ENCODE measurements at regions not wholly inside any gene's neighbourhood (a gene's known extent, or its start where the extent isn't known, plus 50 kb on each side); places are given as distances from the start of the nearest gene placed in this dataset.
"Not testable (repeated sequence)": the region's sequence is repeated elsewhere in the genome, so short reads cannot be mapped to it uniquely, and the experiment has no call there.

GRCh38 chr5:42241636-42242035 lies 181.6 kb upstream of the GHR start:
- Mint-ChIP-seq H3K27me3 (ENCODE audit: low read depth) (no peaks in the 10 kb centered on the region), H3K4me3 (no peak overlapping the region), H3K9me3 (no peaks in the 10 kb centered on the region), H3K4me1 (ENCODE audit: low read depth) (no peaks in the 10 kb centered on the region), H3K36me3 (ENCODE audit: insufficient read depth) (no peaks in the 10 kb centered on the region)
- ATAC-seq (no peak), DNase-seq (no peak)

DNA sequence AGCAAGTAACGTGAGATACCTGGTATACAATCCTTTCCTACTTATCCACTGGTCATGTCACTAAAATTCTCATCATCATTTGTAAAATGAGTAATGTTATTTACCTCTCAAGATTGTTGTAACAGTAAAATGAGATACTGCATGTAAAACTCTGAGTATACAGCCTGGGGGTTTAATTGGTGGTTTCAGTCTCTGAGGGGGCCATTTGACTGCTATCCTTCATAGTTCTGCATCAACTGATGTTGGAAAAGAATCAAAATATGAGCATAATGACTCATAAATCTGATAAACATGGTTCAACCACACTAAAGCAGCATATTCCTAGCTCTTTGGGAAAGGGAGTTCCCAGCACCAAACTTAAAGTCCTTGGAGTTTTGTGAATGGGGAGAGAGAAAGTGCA lies 181.0 kb upstream of the GHR start:
- no peaks in the 10 kb centered on the region for H3K9me3 Mint-ChIP-seq
- H3K27me3 Mint-ChIP-seq (ENCODE audit: low read depth) = no peaks in the 10 kb centered on the region
- no peaks in the 10 kb centered on the region for H3K36me3 Mint-ChIP-seq (ENCODE audit: insufficient read depth)
- no peaks in the 10 kb centered on the region for H3K4me1 Mint-ChIP-seq (ENCODE audit: low read depth)
- no peak for DNase-seq
- ATAC-seq = no peak
- no peak overlapping the region for H3K4me3 Mint-ChIP-seq

- ATAC-seq = no peak
- Mint-ChIP-seq H3K4me3 (no peak overlapping the region), H3K4me1 (ENCODE audit: low read depth) (no peaks in the 10 kb centered on the region), H3K36me3 (ENCODE audit: insufficient read depth) (no peaks in the 10 kb centered on the region), H3K27me3 (ENCODE audit: low read depth) (no peaks in the 10 kb centered on the region), H3K9me3 (no peaks in the 10 kb centered on the region)
- DNase-seq = no peak
Measured at GRCh38 chr5:42242881-42243485, 180.3 kb upstream of the GHR start.

DNA sequence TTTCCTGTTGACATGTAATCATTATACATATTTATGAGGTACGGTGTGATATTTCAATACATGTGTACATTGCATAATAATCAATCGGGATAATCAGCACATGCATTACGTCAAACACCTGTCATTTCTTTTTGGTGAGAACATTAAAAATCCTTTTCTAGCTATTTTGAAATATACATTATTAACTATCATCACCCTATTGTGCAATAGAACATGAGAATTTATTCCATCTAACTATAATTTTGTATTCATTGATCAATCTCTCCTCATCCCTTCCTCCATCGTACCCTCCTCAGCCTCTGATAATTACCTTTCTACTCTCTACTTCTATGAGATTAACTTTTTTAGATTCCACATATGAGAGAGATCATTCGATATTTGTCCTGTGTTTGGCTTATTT lies 170.9 kb upstream of the GHR start:
- DNase-seq (no peak), ATAC-seq (no peak)
- Mint-ChIP-seq H3K4me1 (ENCODE audit: low read depth) (no peaks in the 10 kb centered on the region), H3K4me3 (no peak overlapping the region), H3K27me3 (ENCODE audit: low read depth) (no peaks in the 10 kb centered on the region), H3K36me3 (ENCODE audit: insufficient read depth) (no peaks in the 10 kb centered on the region), H3K9me3 (peaks cover 13% of the 10 kb centered on the region)

DNA sequence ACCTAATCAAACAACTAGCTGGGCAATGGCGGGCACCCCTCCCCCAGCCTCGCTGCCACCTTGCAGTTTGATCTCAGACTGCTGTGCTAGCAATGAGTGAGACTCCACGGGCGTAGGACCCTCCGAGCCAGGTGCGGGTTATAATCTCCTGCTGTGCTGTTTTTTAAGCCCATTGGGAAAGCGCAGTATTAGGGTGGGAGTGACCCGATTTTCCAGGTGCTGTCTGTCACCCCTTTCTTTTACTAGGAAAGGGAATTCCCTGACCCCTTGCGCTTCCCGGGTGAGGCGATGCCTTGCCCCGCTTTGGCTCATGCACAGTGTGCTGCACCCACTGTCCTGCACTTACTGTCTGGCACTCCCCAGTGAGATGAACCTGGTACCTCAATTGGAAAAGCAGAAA lies 163.3 kb upstream of the GHR start:
- not testable (repeated sequence) for H3K4me1 Mint-ChIP-seq (ENCODE audit: low read depth); H3K4me3 Mint-ChIP-seq; H3K36me3 Mint-ChIP-seq (ENCODE audit: insufficient read depth); H3K9me3 Mint-ChIP-seq; H3K27me3 Mint-ChIP-seq (ENCODE audit: low read depth); ATAC-seq; DNase-seq

GRCh38 chr5:42267091-42267490 lies 156.1 kb upstream of the GHR start:
- no peak for DNase-seq
- no peak for ATAC-seq
- Mint-ChIP-seq H3K9me3 (no peaks in the 10 kb centered on the region), H3K4me1 (ENCODE audit: low read depth) (no peaks in the 10 kb centered on the region), H3K27me3 (ENCODE audit: low read depth) (no peaks in the 10 kb centered on the region), H3K36me3 (ENCODE audit: insufficient read depth) (no peaks in the 10 kb centered on the region), H3K4me3 (no peak overlapping the region)

DNA sequence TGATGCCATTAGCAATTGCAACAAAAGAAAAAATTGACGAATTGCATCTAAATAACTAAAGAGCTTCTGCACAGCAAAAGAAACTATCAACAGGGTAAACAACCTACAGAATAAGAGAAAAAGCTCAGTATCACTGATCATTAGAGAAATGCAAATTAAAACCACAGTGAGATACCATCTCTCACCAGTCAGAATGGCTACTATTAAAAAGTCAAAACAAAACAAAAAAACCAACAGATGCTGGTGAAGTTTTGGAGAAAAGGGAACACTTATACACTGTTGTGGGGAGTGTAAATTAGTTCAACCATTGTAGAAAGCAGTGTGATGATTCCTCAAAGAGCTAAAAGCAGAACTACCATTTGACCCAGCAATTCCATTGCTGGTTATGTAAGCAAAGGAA lies 155.1 kb upstream of the GHR start:
- ATAC-seq; H3K36me3 Mint-ChIP-seq (ENCODE audit: insufficient read depth); H3K27me3 Mint-ChIP-seq (ENCODE audit: low read depth); H3K4me3 Mint-ChIP-seq; H3K4me1 Mint-ChIP-seq (ENCODE audit: low read depth); DNase-seq; H3K9me3 Mint-ChIP-seq: not testable (repeated sequence)

- Mint-ChIP-seq H3K4me1 (ENCODE audit: low read depth) (no peaks in the 10 kb centered on the region), H3K9me3 (no peaks in the 10 kb centered on the region), H3K4me3 (no peak overlapping the region), H3K27me3 (ENCODE audit: low read depth) (no peaks in the 10 kb centered on the region), H3K36me3 (ENCODE audit: insufficient read depth) (no peaks in the 10 kb centered on the region)
- no peak for DNase-seq
- no peak for ATAC-seq
Measured at GRCh38 chr5:42268630-42269029, 154.6 kb upstream of the GHR start.

DNA sequence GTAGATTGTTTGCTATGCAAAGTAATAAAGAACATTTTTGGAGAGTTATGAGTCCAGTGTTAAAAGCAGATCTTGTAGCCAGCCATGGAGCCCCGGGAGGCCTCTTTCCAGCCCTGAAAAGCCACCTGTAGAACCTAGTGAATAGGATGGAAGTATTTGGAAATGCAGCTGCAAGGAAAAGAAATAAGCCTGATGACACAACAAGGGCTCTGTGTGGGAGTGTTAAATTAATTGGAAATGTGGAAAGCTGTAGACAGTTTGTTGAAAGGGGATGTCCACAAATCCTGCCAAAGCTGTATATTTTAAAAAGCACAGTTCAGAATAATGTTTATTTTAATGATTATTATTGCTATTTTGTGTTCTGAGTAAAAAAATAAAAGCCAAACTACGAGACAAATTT lies 152.5 kb upstream of the GHR start:
- Mint-ChIP-seq H3K4me3 (no peak overlapping the region), H3K27me3 (ENCODE audit: low read depth) (no peaks in the 10 kb centered on the region), H3K36me3 (ENCODE audit: insufficient read depth) (no peaks in the 10 kb centered on the region), H3K4me1 (ENCODE audit: low read depth) (no peaks in the 10 kb centered on the region), H3K9me3 (no peaks in the 10 kb centered on the region)
- ATAC-seq (no peak), DNase-seq (no peak)

- no peak for ATAC-seq
- no peak for DNase-seq
- Mint-ChIP-seq H3K36me3 (ENCODE audit: insufficient read depth) (no peaks in the 10 kb centered on the region), H3K4me1 (ENCODE audit: low read depth) (no peaks in the 10 kb centered on the region), H3K4me3 (no peak overlapping the region), H3K27me3 (ENCODE audit: low read depth) (no peaks in the 10 kb centered on the region), H3K9me3 (no peaks in the 10 kb centered on the region)
Measured at GRCh38 chr5:42274913-42275312, 148.3 kb upstream of the GHR start.

- no peak for DNase-seq
- H3K27me3 Mint-ChIP-seq (ENCODE audit: low read depth) = no peaks in the 10 kb centered on the region
- no peak overlapping the region for H3K4me3 Mint-ChIP-seq
- ATAC-seq = no peak
- H3K4me1 Mint-ChIP-seq (ENCODE audit: low read depth) = no peaks in the 10 kb centered on the region
- no peaks in the 10 kb centered on the region for H3K9me3 Mint-ChIP-seq
- no peaks in the 10 kb centered on the region for H3K36me3 Mint-ChIP-seq (ENCODE audit: insufficient read depth)
Measured at GRCh38 chr5:42277293-42277692, 145.9 kb upstream of the GHR start.

DNA sequence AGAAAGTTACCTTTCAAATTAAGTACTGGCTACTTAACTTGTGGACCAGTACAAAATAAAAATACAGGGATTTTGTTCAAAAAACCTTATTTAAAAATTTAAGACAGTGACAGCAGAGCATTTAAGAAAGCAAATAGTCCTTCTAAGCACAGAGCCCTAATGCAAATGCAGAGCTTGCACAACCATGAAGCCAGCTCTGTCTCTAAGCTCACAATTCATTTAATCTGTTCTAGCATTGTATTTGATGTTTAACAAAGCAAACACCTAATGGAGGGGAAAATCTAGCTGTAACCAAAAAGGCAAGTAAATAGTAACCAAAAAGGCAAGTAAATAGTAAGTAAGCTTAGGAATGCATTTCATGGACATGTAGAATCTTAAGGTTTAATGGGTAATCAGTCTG lies 138.7 kb upstream of the GHR start:
- H3K36me3 Mint-ChIP-seq (ENCODE audit: insufficient read depth) = no peaks in the 10 kb centered on the region
- DNase-seq (no peak), ATAC-seq (no peak)
- H3K4me1 Mint-ChIP-seq (ENCODE audit: low read depth) = no peaks in the 10 kb centered on the region
- H3K9me3 Mint-ChIP-seq = no peaks in the 10 kb centered on the region
- no peaks in the 10 kb centered on the region for H3K27me3 Mint-ChIP-seq (ENCODE audit: low read depth)
- no peak overlapping the region for H3K4me3 Mint-ChIP-seq

DNA sequence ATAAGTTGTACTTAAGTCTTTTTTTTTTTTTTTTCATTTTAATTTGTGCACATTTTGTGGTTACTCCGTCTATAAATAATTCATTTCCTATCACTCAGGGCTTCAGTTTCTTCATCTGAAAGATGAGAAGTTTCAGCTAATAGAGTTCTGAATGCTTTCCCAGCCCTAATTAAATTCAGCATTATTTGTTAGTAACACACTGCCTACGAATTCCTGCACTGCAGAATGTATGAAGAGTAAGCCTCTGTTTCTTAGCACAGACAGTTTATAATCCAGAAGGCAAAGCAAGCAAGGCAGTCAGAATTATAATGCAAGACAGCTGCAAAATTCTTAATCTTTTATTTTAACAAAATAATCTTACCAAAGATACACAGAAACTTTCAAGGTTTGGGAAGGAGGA lies 138.0 kb upstream of the GHR start:
- no peaks in the 10 kb centered on the region for H3K27me3 Mint-ChIP-seq (ENCODE audit: low read depth)
- no peak for ATAC-seq

GRCh38 chr5:42300496-42300895 lies 122.7 kb upstream of the GHR start:
- no peaks in the 10 kb centered on the region for H3K27me3 Mint-ChIP-seq (ENCODE audit: low read depth)
- ATAC-seq = no peak
- H3K4me1 Mint-ChIP-seq (ENCODE audit: low read depth) = no peaks in the 10 kb centered on the region
- no peaks in the 10 kb centered on the region for H3K36me3 Mint-ChIP-seq (ENCODE audit: insufficient read depth)
- no peak for DNase-seq
- peaks cover 13% of the 10 kb centered on the region for H3K9me3 Mint-ChIP-seq
- H3K4me3 Mint-ChIP-seq = no peak overlapping the region

More for the DNA sequence above, 138.0 kb upstream of the GHR start:
- DNase-seq = no peak
- Mint-ChIP-seq H3K9me3 (no peaks in the 10 kb centered on the region), H3K4me3 (no peak overlapping the region), H3K4me1 (ENCODE audit: low read depth) (no peaks in the 10 kb centered on the region), H3K36me3 (ENCODE audit: insufficient read depth) (no peaks in the 10 kb centered on the region)

GRCh38 chr5:42301349-42301748 lies 121.9 kb upstream of the GHR start:
- ATAC-seq (no peak), DNase-seq (no peak)
- Mint-ChIP-seq H3K9me3 (peaks cover 13% of the 10 kb centered on the region), H3K27me3 (ENCODE audit: low read depth) (no peaks in the 10 kb centered on the region), H3K4me1 (ENCODE audit: low read depth) (no peaks in the 10 kb centered on the region), H3K4me3 (no peak overlapping the region), H3K36me3 (ENCODE audit: insufficient read depth) (no peaks in the 10 kb centered on the region)

- H3K36me3 Mint-ChIP-seq (ENCODE audit: insufficient read depth) = no peaks in the 10 kb centered on the region
- no peaks in the 10 kb centered on the region for H3K27me3 Mint-ChIP-seq (ENCODE audit: low read depth)
- no peak for ATAC-seq
- no peak overlapping the region for H3K4me3 Mint-ChIP-seq
- H3K9me3 Mint-ChIP-seq = peaks cover 4% of the 10 kb centered on the region
- DNase-seq = no peak
- H3K4me1 Mint-ChIP-seq (ENCODE audit: low read depth) = no peaks in the 10 kb centered on the region
Measured at GRCh38 chr5:42302186-42302585, 121.1 kb upstream of the GHR start.

Data from activated T-cell treated with anti-CD3 and anti-CD28 coated beads, Interleukin-2, amount 50 U/mL, for 4 hours (primary cell).